ENCODE measurements at regions not wholly inside any gene's neighbourhood (a gene's known extent, or its start where the extent isn't known, plus 50 kb on each side); places are given as distances from the start of the nearest gene placed in this dataset.

DNA sequence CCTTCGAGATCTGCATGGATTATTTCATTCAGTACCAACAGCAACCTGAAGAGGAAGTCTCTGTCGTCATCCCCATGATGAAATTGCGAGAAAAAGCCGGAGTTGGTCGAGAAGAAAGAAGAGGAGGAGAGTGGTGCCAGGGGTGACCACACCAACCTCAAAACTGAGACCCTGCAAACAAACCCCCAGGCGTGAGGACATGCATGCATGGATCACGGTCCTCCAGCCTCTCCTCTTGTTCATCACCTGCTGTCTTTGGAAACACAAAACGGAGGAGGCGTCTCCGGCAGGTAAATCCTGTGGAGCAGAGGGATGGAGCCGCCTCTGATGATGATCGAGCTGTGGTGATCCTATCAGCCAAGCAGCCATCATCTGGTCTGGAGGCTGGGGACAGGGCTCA is 114.4 kb upstream of the IRX2 start:
- Histone ChIP-seq H2AFZ (ENCODE audit: insufficient read depth, low read depth, low read length, poor library complexity, severe bottlenecking) (no peak overlapping the region), H4K20me1 (ENCODE audit: insufficient read depth, low read length) (no peaks in the 10 kb centered on the region), H3K4me1 (ENCODE audit: control insufficient read depth in 1 of 2, insufficient read depth in 2 of 2, low read length in 2 of 2) (no peaks in the 10 kb centered on the region), H3K36me3 (replicated peaks in 1 of 2; ENCODE audit: control insufficient read depth in 1 of 2, insufficient read depth in 2 of 2, low read length in 2 of 2) (no peaks in the 10 kb centered on the region), H3K9ac (ENCODE audit: insufficient read depth, low read length, poor library complexity, severe bottlenecking) (no peak overlapping the region), H3K27me3 (ENCODE audit: control insufficient read depth in 2 of 2, insufficient read depth in 2 of 2, low read length in 2 of 2) (no peaks in the 10 kb centered on the region), H3K27ac (ENCODE audit: low read depth in 1 of 2, low read length in 2 of 2) (no peak overlapping the region), H3K9me3 (replicated peaks in 1 of 2; ENCODE audit: control insufficient read depth in 1 of 2, insufficient read depth in 1 of 2, low read length in 2 of 2) (peaks cover 25 to 72% of the 10 kb centered on the region in 2 donors), H3K4me3 (replicated peaks in 1 of 3; ENCODE audit: low read depth in 2 of 3, low read length in 3 of 3) (no peak overlapping the region), H3K79me2 (ENCODE audit: insufficient read depth, low read length) (no peaks in the 10 kb centered on the region), H3K4me2 (replicated peaks; ENCODE audit: extremely low read depth, low read length, poor library complexity, severe bottlenecking) (no peak overlapping the region)
- intact Hi-C loops (cut with micrococcal nuclease), result no loop called here
- no peak overlapping the region for H3K27ac Mint-ChIP-seq
- H3K27me3 Mint-ChIP-seq (ENCODE audit: low read depth in 3 of 3), result peaks cover 0 to 4% (median 0%) of the 10 kb centered on the region in 3 donors
- no peaks in the 10 kb centered on the region for H3K36me3 Mint-ChIP-seq
- 96% methylated on average over 7 of the region's 12 CpGs for WGBS (ENCODE audit: insufficient coverage)
- no peaks in the 10 kb centered on the region for H3K4me1 Mint-ChIP-seq
- TF ChIP-seq, protein P1, sequence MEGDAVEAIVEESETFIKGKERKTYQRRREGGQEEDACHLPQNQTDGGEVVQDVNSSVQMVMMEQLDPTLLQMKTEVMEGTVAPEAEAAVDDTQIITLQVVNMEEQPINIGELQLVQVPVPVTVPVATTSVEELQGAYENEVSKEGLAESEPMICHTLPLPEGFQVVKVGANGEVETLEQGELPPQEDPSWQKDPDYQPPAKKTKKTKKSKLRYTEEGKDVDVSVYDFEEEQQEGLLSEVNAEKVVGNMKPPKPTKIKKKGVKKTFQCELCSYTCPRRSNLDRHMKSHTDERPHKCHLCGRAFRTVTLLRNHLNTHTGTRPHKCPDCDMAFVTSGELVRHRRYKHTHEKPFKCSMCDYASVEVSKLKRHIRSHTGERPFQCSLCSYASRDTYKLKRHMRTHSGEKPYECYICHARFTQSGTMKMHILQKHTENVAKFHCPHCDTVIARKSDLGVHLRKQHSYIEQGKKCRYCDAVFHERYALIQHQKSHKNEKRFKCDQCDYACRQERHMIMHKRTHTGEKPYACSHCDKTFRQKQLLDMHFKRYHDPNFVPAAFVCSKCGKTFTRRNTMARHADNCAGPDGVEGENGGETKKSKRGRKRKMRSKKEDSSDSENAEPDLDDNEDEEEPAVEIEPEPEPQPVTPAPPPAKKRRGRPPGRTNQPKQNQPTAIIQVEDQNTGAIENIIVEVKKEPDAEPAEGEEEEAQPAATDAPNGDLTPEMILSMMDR (IDR thresholded peaks at IDR 0.05), result no peak
- no peak for DNase-seq
- H3K4me3 Mint-ChIP-seq, result no peak overlapping the region
- peaks cover 14 to 51% (median 32%) of the 10 kb centered on the region in 7 donors for H3K9me3 Mint-ChIP-seq

DNA sequence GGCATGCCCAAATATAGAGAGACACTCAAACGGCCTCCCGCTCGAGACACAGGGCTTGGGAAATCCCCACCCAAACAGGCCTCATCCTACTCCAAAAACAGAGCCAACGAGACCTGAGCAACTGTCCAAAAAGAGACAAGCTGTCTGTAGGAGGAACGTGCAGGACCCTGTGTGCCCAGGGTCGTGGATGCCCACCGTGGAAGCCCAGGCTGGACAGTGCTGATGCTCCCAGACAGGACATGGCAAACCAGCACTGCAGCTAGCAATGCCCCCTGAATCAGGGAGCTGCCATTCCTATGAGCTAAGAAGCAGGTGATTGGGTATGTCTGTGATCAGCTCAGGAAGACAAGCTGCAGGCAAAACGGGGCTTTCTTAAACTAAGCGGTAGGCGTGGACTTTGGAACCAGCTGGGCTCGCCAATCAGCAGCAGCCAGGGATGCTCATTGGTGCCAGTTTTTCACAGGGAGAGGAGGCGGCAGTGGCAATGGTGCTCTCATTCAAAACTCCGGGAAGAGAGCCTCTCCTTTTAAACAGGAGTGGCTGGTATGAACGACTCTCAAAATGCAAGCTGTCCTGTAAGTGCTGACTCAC is 113.1 kb upstream of the IRX2 start:
- no peaks in the 10 kb centered on the region for H3K36me3 Mint-ChIP-seq
- H3K9me3 ChIP-seq (replicated peaks in 1 of 2; ENCODE audit: control insufficient read depth in 1 of 2, insufficient read depth in 1 of 2, low read length in 2 of 2), result peaks cover 25 to 72% of the 10 kb centered on the region in 2 donors
- H3K27me3 ChIP-seq (ENCODE audit: control insufficient read depth in 2 of 2, insufficient read depth in 2 of 2, low read length in 2 of 2), result no peaks in the 10 kb centered on the region
- H3K4me3 ChIP-seq (replicated peaks in 1 of 3; ENCODE audit: low read depth in 2 of 3, low read length in 3 of 3), result no peak overlapping the region
- intact Hi-C loops (cut with micrococcal nuclease), result no loop called here
- H3K4me3 Mint-ChIP-seq, result no peak overlapping the region
- TF ChIP-seq, protein P1 (IDR thresholded peaks at IDR 0.05), result no peak
- WGBS (ENCODE audit: insufficient coverage), result 86% methylated on average over 13 of the region's 14 CpGs
- H3K4me2 ChIP-seq (replicated peaks; ENCODE audit: extremely low read depth, low read length, poor library complexity, severe bottlenecking), result no peak overlapping the region
- H3K9ac ChIP-seq (ENCODE audit: insufficient read depth, low read length, poor library complexity, severe bottlenecking), result no peak overlapping the region
- peaks cover 0 to 2% (median 0%) of the 10 kb centered on the region in 3 donors for H3K27me3 Mint-ChIP-seq (ENCODE audit: low read depth in 3 of 3)
- no peaks in the 10 kb centered on the region for H3K79me2 ChIP-seq (ENCODE audit: insufficient read depth, low read length)
- H4K20me1 ChIP-seq (ENCODE audit: insufficient read depth, low read length), result no peaks in the 10 kb centered on the region
- no peaks in the 10 kb centered on the region for H3K4me1 Mint-ChIP-seq
- no peak overlapping the region for H2AFZ ChIP-seq (ENCODE audit: insufficient read depth, low read depth, low read length, poor library complexity, severe bottlenecking)
- no peak overlapping the region for H3K27ac Mint-ChIP-seq
- H3K4me1 ChIP-seq (ENCODE audit: control insufficient read depth in 1 of 2, insufficient read depth in 2 of 2, low read length in 2 of 2), result no peaks in the 10 kb centered on the region
- H3K27ac ChIP-seq (ENCODE audit: low read depth in 1 of 2, low read length in 2 of 2), result no peak overlapping the region
- H3K36me3 ChIP-seq (replicated peaks in 1 of 2; ENCODE audit: control insufficient read depth in 1 of 2, insufficient read depth in 2 of 2, low read length in 2 of 2), result no peaks in the 10 kb centered on the region
- DNase-seq, result no peak
- peaks cover 14 to 55% (median 35%) of the 10 kb centered on the region in 7 donors for H3K9me3 Mint-ChIP-seq
